ENCODE measurements at regions not wholly inside any gene's neighbourhood (a gene's known extent, or its start where the extent isn't known, plus 50 kb on each side); places are given as distances from the start of the nearest gene placed in this dataset.

DNA sequence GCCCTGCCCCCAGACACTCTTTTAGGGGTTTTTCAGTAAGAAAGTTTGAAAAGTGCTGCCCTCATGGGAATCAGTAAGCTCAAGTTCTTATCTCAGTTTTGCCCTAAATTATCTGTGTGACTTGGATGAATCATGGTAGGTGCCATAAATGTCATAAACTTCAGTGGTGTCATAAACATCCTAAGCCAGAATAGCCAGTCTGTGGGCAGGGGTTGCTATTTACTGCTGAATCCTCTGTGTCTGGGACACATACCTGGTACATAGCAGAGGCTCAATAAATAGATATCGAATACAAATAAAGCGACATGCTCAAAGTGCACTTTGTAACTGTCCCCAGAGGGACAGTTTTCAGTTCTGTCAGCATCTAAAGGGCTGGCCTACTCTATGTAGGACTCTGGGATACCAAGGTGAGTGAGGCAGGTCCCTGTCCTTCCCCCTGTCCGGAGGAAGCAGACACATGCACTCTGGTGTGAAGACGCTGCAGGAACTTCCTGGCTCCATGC is 502.1 kb downstream of the RPS24 start:
- H3K9me3 ChIP-seq (ENCODE audit: low read depth, low read length, poor library complexity, severe bottlenecking) = no peaks in the 10 kb centered on the region
- H3K4me3 ChIP-seq (ENCODE audit: low read depth, low read length, poor library complexity, severe bottlenecking) = no peak overlapping the region
- BruUV-seq (replicated peaks) = no TSS peak
- TF ChIP-seq EZH2 (IDR thresholded peaks at IDR 0.05; ENCODE audit: borderline replicate concordance, low read depth, low read length, poor library complexity, severe bottlenecking) = no peak
- TF ChIP-seq, protein P1, sequence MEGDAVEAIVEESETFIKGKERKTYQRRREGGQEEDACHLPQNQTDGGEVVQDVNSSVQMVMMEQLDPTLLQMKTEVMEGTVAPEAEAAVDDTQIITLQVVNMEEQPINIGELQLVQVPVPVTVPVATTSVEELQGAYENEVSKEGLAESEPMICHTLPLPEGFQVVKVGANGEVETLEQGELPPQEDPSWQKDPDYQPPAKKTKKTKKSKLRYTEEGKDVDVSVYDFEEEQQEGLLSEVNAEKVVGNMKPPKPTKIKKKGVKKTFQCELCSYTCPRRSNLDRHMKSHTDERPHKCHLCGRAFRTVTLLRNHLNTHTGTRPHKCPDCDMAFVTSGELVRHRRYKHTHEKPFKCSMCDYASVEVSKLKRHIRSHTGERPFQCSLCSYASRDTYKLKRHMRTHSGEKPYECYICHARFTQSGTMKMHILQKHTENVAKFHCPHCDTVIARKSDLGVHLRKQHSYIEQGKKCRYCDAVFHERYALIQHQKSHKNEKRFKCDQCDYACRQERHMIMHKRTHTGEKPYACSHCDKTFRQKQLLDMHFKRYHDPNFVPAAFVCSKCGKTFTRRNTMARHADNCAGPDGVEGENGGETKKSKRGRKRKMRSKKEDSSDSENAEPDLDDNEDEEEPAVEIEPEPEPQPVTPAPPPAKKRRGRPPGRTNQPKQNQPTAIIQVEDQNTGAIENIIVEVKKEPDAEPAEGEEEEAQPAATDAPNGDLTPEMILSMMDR (conservative IDR thresholded peaks at IDR 0.05; ENCODE audit: low read depth, low read length) = no peak
- POLR2A ChIA-PET (ENCODE audit: low non-redundant PET) = no interaction called here
- no peak for DNase-seq (ENCODE audit: low spot score)
- CTCF ChIA-PET = no interaction called here
- intact Hi-C loops (cut with micrococcal nuclease; ENCODE audit: unreplicated experiment) = no loop called here
- no peaks in the 10 kb centered on the region for H3K27me3 ChIP-seq (replicated peaks; ENCODE audit: insufficient read depth, low read depth, low read length, poor library complexity)
- no peaks in the 10 kb centered on the region for H3K36me3 ChIP-seq (ENCODE audit: insufficient read depth, low read length, poor library complexity, severe bottlenecking)
- H3K4me1 ChIP-seq (ENCODE audit: insufficient read depth, low read length, poor library complexity, severe bottlenecking) = no peaks in the 10 kb centered on the region
- H3K27ac ChIP-seq (ENCODE audit: low read depth, low read length, poor library complexity, severe bottlenecking) = no peak overlapping the region

DNA sequence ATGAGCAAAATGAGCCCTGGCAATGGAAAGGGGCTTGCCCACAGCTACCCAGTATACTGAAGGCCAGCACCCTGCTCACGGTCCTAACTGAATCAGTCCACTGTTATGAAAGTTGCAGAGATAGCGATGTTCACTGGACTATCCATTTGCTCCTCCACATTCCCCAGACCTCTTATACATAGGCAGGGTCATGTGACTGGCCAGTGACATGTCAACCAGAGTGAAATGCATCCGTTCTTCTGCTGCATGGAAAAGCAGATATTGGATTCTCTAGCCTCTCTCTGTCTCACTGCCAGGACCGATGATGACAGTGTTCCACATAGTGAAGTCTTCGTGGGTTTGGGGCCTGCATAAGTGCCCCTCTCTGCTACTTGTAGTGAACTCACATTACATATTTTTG is 503.4 kb downstream of the RPS24 start:
- Histone ChIP-seq H3K27ac (ENCODE audit: low read depth, low read length, poor library complexity, severe bottlenecking) (no peak overlapping the region), H3K4me3 (ENCODE audit: low read depth, low read length, poor library complexity, severe bottlenecking) (no peak overlapping the region), H3K4me1 (ENCODE audit: insufficient read depth, low read length, poor library complexity, severe bottlenecking) (no peaks in the 10 kb centered on the region), H3K9me3 (ENCODE audit: low read depth, low read length, poor library complexity, severe bottlenecking) (no peaks in the 10 kb centered on the region), H3K27me3 (replicated peaks; ENCODE audit: insufficient read depth, low read depth, low read length, poor library complexity) (no peaks in the 10 kb centered on the region), H3K36me3 (ENCODE audit: insufficient read depth, low read length, poor library complexity, severe bottlenecking) (no peaks in the 10 kb centered on the region)
- DNase-seq (ENCODE audit: low spot score) = no peak
- intact Hi-C loops (cut with micrococcal nuclease; ENCODE audit: unreplicated experiment) = no loop called here
- POLR2A ChIA-PET (ENCODE audit: low non-redundant PET) = no interaction called here
- BruUV-seq (replicated peaks) = no TSS peak
- TF ChIP-seq, protein P1 (conservative IDR thresholded peaks at IDR 0.05; ENCODE audit: low read depth, low read length) = no peak
- TF ChIP-seq EZH2 (IDR thresholded peaks at IDR 0.05; ENCODE audit: borderline replicate concordance, low read depth, low read length, poor library complexity, severe bottlenecking) = no peak
- CTCF ChIA-PET = no interaction called here

GRCh38 chr10:78539247-78539766 is 505.6 kb downstream of the RPS24 start:
- TF ChIP-seq, protein P1 (conservative IDR thresholded peaks at IDR 0.05; ENCODE audit: low read depth, low read length) = no peak
- no peak for TF ChIP-seq EZH2 (IDR thresholded peaks at IDR 0.05; ENCODE audit: borderline replicate concordance, low read depth, low read length, poor library complexity, severe bottlenecking)
- intact Hi-C loops (cut with micrococcal nuclease; ENCODE audit: unreplicated experiment) = no loop called here
- no peak for DNase-seq (ENCODE audit: low spot score)
- Histone ChIP-seq H3K4me1 (ENCODE audit: insufficient read depth, low read length, poor library complexity, severe bottlenecking) (no peaks in the 10 kb centered on the region), H3K36me3 (ENCODE audit: insufficient read depth, low read length, poor library complexity, severe bottlenecking) (no peaks in the 10 kb centered on the region), H3K27me3 (replicated peaks; ENCODE audit: insufficient read depth, low read depth, low read length, poor library complexity) (no peaks in the 10 kb centered on the region), H3K9me3 (ENCODE audit: low read depth, low read length, poor library complexity, severe bottlenecking) (no peaks in the 10 kb centered on the region), H3K27ac (ENCODE audit: low read depth, low read length, poor library complexity, severe bottlenecking) (no peak overlapping the region), H3K4me3 (ENCODE audit: low read depth, low read length, poor library complexity, severe bottlenecking) (no peak overlapping the region)
- POLR2A ChIA-PET (ENCODE audit: low non-redundant PET) = no interaction called here
- no TSS peak for BruUV-seq (replicated peaks)
- CTCF ChIA-PET = no interaction called here
